GM21737 (cell line): ENCODE measurements at regions not wholly inside any gene's neighbourhood (a gene's known extent, or its start where the extent isn't known, plus 50 kb on each side); places are given as distances from the start of the nearest gene placed in this dataset.

Experiments used
- ATAC-seq: cut with Tn5 transposase; IDR thresholded peaks from one replicate; pipeline ENCODE4 v1.9.1; 2021; ENCODE audit warnings: mild to moderate bottlenecking, moderate library complexity; ENCODE audit not compliant: unreplicated experiment

DNA sequence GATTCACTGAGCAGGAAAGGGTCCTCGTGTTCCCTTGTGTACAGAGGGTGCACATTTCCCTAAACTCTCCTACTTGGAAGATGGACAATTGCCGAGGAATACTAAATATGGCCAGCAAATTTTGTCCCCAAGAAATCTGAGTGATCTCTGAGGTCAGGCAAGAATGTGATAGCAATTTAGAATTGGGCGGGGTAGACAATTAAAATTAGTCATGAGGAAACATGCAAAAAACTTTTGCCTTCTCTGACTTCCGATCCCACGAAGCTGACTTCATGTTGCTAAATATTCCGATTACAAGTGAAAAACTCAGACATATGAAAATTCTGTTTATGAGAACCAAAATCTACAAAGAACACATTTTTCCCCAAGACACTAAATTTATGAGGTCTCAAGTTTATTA is 453.9 kb upstream of the ZFP42 start:
- no peak for ATAC-seq

DNA sequence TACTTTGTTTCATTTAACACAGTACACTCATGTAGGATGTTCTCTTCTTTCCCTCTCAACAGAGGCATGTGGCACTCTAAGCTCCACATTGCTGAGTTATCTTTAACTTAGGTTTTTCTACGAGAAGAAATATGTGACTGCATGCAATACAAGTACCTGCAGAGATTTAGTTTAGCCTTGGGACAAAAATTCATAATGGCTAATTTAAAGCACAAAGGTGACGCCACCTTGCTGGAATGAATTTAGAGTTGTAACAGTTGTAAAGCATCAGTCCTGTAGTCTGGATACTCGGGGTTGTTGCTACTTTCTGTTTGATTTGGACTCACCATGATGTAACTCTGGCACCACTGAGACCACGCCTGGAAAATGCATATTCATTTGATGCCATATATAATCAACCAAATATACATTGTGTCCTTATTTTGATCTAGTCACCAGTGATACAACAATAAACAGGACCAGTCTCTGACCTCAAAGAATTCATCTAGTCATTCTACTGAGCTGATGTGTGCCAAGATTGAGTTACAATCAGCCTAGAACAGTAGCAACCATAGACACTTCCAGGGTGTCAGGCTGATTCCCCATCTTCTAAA is 451.0 kb upstream of the ZFP42 start:
- no peak for ATAC-seq

DNA sequence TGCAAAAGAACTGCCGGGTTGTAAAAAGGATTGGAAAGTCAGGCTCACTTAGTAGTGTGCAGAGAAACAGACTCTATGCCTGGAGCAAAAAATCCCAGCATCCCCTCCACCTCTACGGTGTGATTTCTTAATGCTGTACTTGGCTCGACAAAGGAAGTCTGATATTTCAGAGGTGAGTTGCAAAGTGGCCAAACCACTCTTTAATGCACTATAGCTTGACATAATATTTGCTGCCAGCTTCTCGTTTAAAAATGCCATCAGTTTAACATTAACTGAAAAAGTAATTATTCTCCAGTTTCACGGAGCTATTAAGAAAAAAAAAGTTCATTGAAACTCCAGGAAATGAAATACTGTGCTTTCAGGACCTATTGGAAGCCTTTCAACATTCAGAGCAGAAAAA is 448.3 kb upstream of the ZFP42 start:
- ATAC-seq: no peak

DNA sequence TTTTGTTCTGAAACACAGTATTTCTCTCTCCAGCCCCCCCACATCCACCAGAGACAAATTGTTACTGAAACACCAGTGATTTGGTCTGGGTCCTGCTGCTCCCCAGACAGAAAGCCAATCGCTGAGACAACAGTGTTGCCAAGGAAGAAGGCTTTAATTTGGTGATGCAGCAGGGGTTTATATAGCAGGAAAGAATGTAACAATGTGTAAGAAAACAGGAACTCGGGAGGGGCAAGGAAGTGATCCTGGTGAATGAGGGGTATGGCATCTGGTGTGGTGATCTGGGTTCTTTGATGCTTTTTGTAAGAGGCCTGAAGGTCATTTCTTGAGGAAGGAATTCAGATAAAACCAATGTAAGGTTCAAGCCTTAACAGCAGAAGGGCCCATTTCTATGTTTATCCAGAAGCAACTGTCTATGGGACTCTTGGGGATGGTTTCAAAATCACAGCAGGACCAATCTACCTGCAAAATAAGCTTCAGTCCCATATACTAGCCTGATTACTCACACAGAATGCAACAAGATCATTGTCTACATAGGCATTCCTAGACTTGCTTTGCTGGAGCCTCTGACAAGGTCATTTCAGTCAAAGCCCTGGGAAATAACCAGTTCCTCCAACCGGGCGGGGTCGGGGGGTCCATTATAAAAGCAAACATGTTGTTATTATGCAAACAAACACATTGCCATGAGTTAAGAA is 445.2 kb upstream of the ZFP42 start:
- ATAC-seq: no peak

DNA sequence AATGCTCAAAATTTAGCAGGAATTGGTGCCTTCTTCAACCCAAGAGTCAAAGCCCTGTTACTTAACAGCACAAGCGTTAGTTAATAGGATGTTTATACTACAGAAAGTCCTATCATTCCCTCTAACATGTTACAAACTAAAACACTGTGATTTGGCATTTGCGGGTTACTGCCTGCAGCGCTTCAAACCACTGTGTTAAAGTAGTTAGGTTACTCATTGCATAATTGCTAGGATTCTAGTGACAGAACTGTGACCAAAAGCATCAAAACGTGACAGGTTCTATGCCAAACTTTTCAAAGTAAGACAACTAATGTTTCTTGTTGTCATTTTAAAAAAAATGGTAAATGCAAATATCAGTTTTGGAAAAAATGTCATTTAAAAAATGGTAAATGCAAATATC is 442.8 kb upstream of the ZFP42 start:
- ATAC-seq: no peak

DNA sequence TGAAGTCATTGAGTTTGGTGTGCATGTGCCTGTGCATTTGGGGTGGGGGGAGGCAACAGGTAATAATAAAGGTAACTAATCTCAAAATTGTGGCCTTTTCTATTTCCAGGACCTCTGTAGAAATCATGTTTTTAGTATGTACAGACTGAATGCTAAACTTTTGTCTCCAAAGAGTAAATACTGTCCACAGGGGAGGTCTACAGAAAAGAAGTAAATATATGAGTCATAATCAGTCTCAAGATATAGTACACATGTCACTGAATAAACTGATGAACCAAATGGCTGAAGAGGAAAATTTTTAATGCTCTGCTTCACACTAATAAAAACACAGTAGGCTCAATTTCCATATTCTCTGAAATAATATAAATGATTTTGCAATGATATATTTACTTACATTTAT is 440.4 kb upstream of the ZFP42 start:
- no peak for ATAC-seq

DNA sequence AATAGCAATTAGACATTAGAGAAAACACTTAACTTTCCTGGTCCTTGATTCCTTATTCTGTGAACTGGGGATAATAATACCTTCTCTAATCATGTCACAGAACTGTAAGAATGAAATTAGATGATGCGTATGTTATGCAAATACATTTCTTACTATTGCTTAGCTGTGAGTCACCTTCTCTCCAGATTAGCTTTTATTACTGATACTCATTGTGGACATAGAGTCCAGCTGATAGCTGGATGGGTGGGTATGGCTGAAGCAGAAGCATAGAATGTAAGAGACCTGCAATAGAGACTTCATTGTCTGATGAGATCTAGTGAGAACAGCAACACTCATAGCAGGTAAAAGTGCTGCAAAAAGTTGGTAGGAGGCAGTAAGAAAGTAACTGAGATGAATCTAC is 437.2 kb upstream of the ZFP42 start:
- no peak for ATAC-seq

DNA sequence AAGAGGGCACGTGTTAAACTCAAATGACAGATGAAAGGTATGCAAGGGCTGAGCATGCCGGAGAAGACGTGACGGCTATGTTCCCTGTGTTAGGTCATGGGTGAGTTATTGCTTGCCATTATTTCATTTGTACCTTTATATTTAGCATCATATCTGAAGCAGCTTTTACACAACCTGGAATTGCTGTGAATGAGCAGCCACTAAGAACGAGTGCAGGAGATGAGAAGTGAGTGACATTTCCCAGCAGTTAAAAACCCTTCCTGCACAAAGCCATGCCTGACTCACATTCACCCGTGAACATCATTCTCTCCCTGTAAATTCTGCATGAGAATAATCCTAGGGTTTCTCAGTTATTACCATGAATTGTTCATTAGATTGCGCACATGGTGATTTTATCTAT is 433.2 kb upstream of the ZFP42 start:
- no peak for ATAC-seq

DNA sequence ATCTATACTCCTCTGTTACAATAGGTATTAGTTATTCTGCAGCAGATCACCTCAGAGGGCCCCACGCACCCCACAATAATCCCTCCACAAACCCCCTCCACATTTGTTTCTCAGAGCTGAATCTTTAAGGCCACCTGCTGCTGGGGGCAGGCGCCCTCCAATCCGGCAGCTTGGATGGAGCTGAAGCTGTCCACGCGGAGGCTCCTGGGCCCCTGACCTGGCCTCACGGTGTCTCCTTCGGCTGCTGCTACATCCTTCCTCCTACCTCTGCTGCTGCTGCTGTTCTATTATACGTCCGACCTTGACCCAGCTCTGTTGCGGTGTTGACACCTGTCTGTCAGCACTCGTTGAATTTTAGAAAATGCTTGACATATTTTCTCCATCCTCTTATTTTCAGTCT is 430.2 kb upstream of the ZFP42 start:
- no peak for ATAC-seq

DNA sequence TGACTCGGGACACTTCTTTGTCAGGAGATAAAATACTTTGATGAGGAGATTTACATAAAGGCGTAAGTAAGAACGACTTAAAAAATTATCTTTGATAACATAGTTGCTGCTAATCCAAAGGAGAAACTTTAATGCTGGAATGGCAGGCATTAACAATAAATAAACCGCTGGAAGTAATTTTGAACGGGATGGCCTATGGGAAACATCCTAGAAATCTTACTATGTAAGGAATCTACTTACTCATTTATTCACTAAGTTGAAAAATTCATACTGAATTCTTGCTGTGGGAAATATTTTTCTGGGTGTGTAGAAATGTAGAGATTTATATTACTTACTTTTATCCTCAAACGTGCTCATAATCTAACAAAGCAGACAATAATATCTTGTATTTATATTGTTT is 425.7 kb upstream of the ZFP42 start:
- no peak for ATAC-seq

DNA sequence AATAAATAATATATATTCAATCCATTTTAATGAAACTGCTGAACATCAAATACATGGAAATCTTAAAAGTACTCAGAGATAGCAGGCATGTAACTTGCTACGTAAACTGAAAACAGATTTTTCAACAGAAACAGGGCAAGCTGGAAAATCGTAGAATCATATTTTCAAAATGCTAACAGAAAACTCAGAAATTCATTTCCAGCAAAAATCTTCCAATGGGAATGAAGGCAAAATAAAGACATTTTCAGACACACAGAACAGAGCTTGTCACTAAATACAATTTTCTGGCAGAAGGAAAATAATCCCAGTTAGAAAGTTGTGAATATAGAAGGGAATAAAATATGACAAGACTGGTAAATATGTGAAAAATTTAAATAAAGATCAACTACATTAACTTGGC is 419.9 kb upstream of the ZFP42 start:
- ATAC-seq: no peak

DNA sequence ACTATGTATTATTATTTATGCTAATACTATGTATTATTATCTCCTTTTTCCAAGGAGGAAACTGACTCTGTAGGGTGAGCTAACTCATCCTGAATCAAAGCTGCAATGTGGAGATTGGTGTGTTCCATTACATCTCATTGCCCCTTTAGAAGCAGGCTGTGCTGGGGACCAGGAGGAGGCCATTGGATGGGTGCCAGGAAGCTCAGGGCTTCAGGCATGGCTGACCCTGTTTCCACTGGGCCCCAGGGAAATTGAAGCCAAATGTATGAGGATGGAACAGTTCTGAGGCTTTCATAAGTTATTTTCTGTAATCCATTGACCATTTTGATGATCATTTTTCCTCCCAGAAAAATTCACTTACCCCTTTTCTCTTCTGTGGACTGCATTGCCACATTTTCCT is 418.8 kb upstream of the ZFP42 start:
- ATAC-seq: no peak

DNA sequence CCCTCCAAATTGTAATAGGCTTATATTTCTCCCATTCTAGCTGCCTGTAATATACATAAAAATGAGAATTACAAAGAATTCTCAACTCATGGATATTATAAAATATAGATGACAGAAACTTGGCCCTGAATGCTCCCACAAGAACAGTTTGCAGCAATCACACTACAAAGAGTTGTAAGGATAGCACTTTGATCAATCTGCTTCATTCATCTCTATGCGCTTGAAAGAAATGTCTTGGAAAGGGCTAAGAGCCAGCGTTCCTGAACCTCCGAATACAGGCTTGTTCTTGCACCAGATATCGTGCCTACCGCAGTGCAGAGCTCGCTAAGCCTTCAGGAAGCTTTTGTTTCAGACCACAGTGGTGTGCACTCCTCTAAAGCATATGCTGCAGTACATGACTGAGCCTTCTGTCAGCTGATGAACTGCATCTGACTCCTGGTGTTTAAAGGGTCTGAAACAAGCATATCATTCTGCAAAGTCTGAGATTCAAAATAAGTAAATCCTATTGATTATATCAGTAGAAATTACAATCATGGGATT is 417.6 kb upstream of the ZFP42 start:
- ATAC-seq: no peak

DNA sequence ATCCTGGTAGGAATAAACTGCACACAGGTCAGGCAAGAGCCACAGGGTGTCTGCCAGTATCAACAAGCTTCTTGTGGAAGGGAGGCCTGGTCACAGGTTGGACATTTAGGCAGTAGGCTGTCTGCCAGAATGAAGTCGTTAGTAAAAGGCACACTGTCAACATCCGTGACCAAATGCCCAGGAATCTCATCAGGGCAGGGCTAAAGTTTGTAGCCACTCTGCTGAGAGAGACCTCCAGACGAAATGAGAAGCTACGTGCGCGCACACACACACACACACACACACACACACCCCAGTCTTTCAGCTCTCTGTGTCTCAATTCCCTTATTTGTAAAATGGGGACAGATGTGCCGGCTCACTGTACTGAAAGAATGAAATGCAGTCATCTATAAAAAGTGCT is 408.7 kb upstream of the ZFP42 start:
- no peak for ATAC-seq

DNA sequence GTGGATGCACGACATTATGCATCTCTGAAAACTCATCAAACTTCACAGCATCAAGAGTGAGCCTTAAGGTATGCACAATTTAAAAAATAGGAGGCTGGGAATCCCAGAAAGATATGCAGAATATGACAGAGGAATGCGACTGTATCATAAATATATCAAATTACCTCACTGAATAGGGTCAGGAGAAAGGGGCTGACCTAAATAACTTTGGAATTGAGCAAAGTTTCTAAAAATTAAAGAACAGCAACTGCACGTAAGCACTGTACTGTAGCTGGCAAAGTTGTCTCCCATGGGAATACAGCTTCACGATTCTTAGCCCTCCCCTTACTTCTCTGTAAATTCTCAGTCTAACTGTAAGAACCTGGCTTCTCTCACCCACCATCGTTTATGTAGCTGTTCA is 397.4 kb upstream of the ZFP42 start:
- ATAC-seq: no peak

DNA sequence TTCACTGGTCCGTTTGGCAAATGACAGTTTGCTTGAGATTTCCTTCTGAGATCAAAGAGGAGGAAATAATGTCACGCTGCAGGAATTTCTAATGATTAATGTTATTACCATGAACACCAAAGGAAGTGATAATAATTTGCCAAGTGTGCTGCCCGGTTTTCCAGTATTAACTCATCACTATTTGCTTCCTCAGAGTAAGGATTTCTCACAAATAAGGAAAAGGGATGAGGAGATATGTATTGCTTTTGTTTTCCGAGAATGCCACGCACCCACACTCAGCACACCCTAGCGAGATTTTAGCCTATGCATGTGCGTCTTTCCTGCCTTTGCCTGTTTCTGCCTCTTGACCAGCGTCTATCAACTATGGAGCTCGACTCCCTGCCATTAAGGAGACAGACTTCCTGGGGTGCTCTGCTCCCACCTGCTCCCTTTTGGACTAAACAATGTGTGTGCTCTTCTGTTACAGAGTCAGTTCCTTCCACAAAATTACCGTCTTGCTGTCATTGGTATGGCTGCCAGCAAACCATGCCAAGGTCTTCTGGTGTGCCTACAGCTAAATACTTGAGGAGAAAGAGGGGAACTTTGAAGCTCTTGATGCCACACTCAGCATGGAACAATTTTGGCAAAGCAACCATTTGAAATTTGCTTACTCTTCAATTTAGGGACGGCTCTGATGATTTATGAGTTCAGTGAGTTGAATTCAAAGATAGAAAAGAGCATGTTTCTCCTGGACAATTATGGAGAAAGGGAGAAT is 393.1 kb upstream of the ZFP42 start:
- ATAC-seq: no peak

DNA sequence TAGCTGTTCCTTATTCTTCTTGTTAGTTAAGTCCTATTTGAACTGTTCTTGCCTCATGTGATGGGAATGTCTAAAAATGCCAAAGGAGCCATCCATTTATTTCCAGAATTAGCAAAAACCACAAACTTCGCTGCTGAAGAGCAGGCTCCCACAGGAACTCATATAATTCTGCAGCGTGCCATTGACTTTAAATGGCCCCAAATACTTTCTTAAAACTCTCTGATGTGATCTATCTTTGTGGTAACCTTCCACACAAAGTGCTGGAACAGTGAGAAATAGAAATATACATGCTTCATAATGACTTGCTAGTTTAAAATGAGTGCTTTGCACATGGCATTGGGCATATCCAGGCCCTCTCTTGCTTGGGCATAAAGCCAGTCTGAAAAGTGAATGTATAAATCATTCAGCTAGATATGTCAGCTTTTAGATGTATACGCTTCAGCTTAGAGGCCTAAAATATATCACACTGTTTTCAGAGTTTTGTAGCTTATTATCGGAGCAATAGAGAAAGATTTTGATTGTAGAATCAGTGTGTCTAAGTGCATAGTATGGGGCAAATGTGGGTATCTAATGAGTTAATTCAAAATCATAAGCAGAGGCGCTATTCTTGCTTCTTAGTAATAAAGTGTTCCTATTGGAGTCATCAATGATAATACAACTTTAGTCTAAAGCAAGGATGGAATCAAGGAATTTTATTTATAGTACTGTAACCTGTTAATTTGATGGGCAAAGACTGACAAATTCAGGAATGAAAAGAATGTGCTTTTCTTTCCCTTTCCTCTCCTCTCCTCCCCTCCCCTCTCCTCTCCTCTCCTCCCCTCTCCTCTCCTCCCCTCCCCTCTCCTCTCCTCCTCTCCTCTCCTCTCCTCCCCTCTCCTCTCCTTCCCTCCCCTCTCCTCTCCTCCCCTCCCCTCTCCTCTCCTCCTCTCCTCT is 392.2 kb upstream of the ZFP42 start:
- ATAC-seq: no peak

DNA sequence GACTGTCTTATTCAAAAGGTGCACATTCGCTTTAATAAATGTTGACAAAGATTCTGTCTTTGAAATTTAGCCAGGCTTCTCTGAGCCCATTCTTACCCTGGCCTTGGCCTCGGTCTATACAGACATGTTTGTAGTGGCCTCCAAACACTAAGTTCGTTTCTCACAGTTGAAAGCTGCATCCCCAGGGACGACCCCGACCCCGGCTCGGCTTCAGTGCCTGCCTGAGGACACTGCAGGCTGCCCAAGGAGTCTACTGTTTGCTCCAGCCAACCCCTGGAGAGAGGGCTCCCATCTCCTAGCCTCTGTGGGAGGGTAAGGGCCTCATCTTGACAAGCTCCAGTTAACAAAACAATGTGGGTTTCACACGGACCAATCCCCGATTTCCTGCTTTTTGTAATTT is 390.6 kb upstream of the ZFP42 start:
- no peak for ATAC-seq

DNA sequence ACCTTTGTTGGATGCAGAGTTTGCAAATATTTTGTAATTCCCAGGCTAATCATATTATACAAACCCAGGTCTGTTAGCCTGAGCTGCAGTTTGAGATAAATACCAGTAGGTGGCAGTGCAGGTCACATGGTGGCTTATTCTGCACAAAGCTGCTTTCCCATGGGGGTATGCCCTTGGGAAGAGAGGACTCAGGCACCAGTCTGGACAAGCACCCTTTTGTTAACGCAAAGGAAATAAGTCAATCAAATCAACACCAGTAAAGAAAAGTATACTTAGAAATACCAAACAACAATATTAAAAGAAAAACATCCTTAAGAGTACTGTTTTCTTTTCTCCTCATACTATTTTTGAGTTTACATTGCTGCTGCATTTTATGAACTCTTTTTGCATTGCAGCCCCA is 389.0 kb upstream of the ZFP42 start:
- ATAC-seq: no peak

DNA sequence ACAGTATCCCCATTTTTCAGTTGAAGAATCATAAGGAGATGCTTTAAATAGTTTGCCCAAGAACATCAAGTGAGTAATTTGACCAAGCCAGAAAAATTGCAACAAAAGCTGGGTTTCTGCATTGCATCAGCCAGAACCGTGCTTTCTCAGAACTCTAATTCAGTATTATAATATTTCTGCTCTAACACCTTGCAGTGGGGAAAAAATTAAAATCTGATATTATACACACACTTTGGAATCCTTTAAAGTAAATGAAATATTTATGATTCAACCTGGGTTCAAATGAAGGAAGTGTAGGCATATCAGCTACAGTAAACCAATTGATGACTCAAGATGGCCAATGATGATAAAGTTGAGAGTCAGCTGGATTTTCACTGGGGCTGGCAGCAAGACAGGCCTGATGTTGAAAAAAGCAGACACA is 387.6 kb upstream of the ZFP42 start:
- no peak for ATAC-seq

DNA sequence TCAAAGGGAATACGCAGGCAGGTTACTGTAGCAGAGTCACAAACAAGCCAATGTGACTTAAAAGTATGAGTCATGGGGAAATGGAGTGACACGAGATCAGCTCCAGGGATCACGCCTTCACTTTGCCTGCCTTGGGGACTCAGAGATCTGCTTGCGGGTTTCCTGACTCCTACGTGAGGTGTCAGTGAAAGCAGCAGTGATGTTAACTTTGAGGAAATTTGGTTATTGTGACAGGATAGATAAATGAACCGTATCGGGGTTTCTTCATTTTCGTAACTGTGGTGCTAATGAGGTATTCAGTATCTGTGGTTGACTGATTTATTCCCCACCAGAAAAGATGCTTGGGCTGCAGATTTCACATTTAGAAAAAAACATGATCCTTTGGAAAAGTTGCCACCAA is 383.3 kb upstream of the ZFP42 start:
- ATAC-seq: no peak
